GM23338 (cell line): ENCODE measurements at regions not wholly inside any gene's neighbourhood (a gene's known extent, or its start where the extent isn't known, plus 50 kb on each side); places are given as distances from the start of the nearest gene placed in this dataset.

Source experiments
- ATAC-seq: fragments of 200-7000 bp; cut with Tn5 transposase; 3 replicates; pipeline ENCODE4 v1.9.1; 2020
- DNase-seq: peaks from one replicate; pipeline ENCODE4 v3.0.0-alpha.2; 2015; ENCODE audit warnings: low spot score
- H2AFZ ChIP-seq: fragments of 200-600 bp; sonication (generic); 2 replicates; pipeline ENCODE4 v1.8.0; 2016; ENCODE audit warnings: antibody characterized with exemption, mild to moderate bottlenecking, moderate library complexity
- H3F3A ChIP-seq: fragments of 200-600 bp; sonication (generic); replicated peaks from 2 replicates; pipeline ENCODE4 v1.8.0; 2017; ENCODE audit warnings: antibody characterized with exemption, mixed run types, low read depth
- H3K27ac ChIP-seq: fragments of 200-600 bp; sonication (generic); 2 replicates; pipeline ENCODE4 v1.6.1; 2016; ENCODE audit warnings: low read depth
- H3K27me3 ChIP-seq: fragments of 200-600 bp; sonication (generic); 2 replicates; pipeline ENCODE4 v1.8.0; 2016; ENCODE audit warnings: mild to moderate bottlenecking, mixed run types, moderate library complexity; ENCODE audit not compliant: insufficient read depth
- H3K36me3 ChIP-seq: fragments of 200-600 bp; sonication (generic); 2 replicates; pipeline ENCODE4 v1.8.0; 2016; ENCODE audit warnings: mild to moderate bottlenecking; ENCODE audit not compliant: insufficient read depth
- H3K4me1 ChIP-seq: fragments of 200-600 bp; sonication (generic); 2 replicates; pipeline ENCODE4 v1.8.0; 2016; ENCODE audit warnings: mild to moderate bottlenecking, moderate library complexity; ENCODE audit not compliant: insufficient read depth
- H3K4me2 ChIP-seq: fragments of 200-600 bp; sonication (generic); 2 replicates; pipeline ENCODE4 v1.7.1; 2017; ENCODE audit warnings: mixed run types
- H3K4me3 ChIP-seq: fragments of 200-600 bp; sonication (generic); 2 replicates; pipeline ENCODE4 v1.6.1; 2016; ENCODE audit warnings: mixed run types
- H3K79me2 ChIP-seq: fragments of 200-600 bp; sonication (generic); replicated peaks from 2 replicates; pipeline ENCODE4 v1.8.0; 2017; ENCODE audit warnings: mild to moderate bottlenecking; ENCODE audit not compliant: insufficient read depth
- H3K9me2 ChIP-seq: fragments of 200-600 bp; sonication (generic); 2 replicates; pipeline ENCODE4 v1.8.0; 2017; ENCODE audit not compliant: insufficient read depth
- H4K20me1 ChIP-seq: fragments of 200-600 bp; sonication (generic); replicated peaks from 2 replicates; pipeline ENCODE4 v1.8.0; 2017; ENCODE audit warnings: mild to moderate bottlenecking; ENCODE audit not compliant: insufficient read depth
- H3K27ac Mint-ChIP-seq: 2 replicates; pipeline ENCODE4 v1.8.0; 2020; ENCODE audit warnings: inconsistent platforms, mild to moderate bottlenecking, moderate library complexity, mixed read lengths
- H3K27me3 Mint-ChIP-seq: 3 replicates; pipeline ENCODE4 v1.8.0; 2022; ENCODE audit warnings: low read depth, mild to moderate bottlenecking, moderate library complexity, mixed read lengths, inconsistent platforms; ENCODE audit not compliant: insufficient read depth, poor library complexity
- H3K36me3 Mint-ChIP-seq: 3 replicates; pipeline ENCODE4 v1.8.0; 2021; ENCODE audit warnings: low read depth, mild to moderate bottlenecking, inconsistent platforms, moderate library complexity, mixed read lengths
- H3K4me1 Mint-ChIP-seq: 3 replicates; pipeline ENCODE4 v1.8.0; 2020; ENCODE audit warnings: mild to moderate bottlenecking, inconsistent platforms, mixed read lengths
- H3K4me3 Mint-ChIP-seq: 3 replicates; pipeline ENCODE4 v1.8.0; 2021; ENCODE audit warnings: moderate library complexity, mild to moderate bottlenecking, inconsistent platforms, mixed read lengths
- H3K9me3 Mint-ChIP-seq: 3 replicates; pipeline ENCODE4 v1.8.0; 2020; ENCODE audit warnings: moderate library complexity, mild to moderate bottlenecking, inconsistent platforms, mixed read lengths
- CTCF ChIP-seq, 2 experiments: fragments of 200-600 bp in 1 of 2; sonication (generic) in 1 of 2; conservative IDR thresholded peaks; 2 replicates each; pipeline versions ENCODE4 v1.5.1 to v1.6.1; 2016 to 2017; ENCODE audit warnings: antibody characterized with exemption in 2 of 2, low read depth in 2 of 2, mild to moderate bottlenecking in 2 of 2, moderate library complexity in 1 of 2
- ETS1 ChIP-seq: IDR thresholded peaks from 2 replicates; pipeline ENCODE4 v1.6.1; 2016; ENCODE audit warnings: antibody characterized with exemption
- EZH2phosphoT487 ChIP-seq: fragments of 200-600 bp; sonication (generic); IDR thresholded peaks from one replicate; pipeline ENCODE4 v1.8.1; 2018; ENCODE audit warnings: antibody characterized with exemption; ENCODE audit not compliant: unreplicated experiment
- JUNB ChIP-seq: IDR thresholded peaks from one replicate; pipeline ENCODE4 v1.6.1; 2016; ENCODE audit warnings: antibody characterized with exemption; ENCODE audit not compliant: unreplicated experiment
- NANOG ChIP-seq: IDR thresholded peaks from 2 replicates; pipeline ENCODE4 v1.6.1; 2016; ENCODE audit warnings: antibody characterized with exemption, borderline replicate concordance
- STAT1 ChIP-seq: IDR thresholded peaks from one replicate; pipeline ENCODE4 v1.6.1; 2016; ENCODE audit warnings: antibody characterized with exemption; ENCODE audit not compliant: unreplicated experiment
- ZNF331 ChIP-seq: fragments of 250-450 bp; sonication (Bioruptor Pico); IDR thresholded peaks from 2 replicates; pipeline ENCODE4 v1.5.0; 2020; ENCODE audit warnings: low read depth, mild to moderate bottlenecking, moderate library complexity
- ZNF462 ChIP-seq: fragments of 250-450 bp; sonication (Bioruptor Pico); IDR thresholded peaks from 2 replicates; pipeline ENCODE4 v1.5.0; 2020; ENCODE audit warnings: mild to moderate bottlenecking, moderate library complexity

- Histone ChIP-seq H3K27me3 (no peaks in the 10 kb centered on the region), H3K4me3 (peak overlapping the region; percentile 29; the same call in 1 of the 2 replicates), H3K9me2 (no peaks in the 10 kb centered on the region), H3K79me2 (no peaks in the 10 kb centered on the region), H3F3A (no peaks in the 10 kb centered on the region), H2AFZ (no peak overlapping the region), H4K20me1 (no peaks in the 10 kb centered on the region), H3K4me1 (peaks cover 22% of the 10 kb centered on the region), H3K4me2 (peak overlapping the region; percentile 66), H3K27ac (peak overlapping the region; percentile 90; the same call in 1 of the 2 replicates), H3K36me3 (no peaks in the 10 kb centered on the region)
- Mint-ChIP-seq H3K27ac (peak overlapping the region; percentile 78), H3K27me3 (peaks cover 4% of the 10 kb centered on the region), H3K36me3 (no peaks in the 10 kb centered on the region), H3K4me1 (peaks cover 31% of the 10 kb centered on the region), H3K9me3 (no peaks in the 10 kb centered on the region), H3K4me3 (no peak overlapping the region)
- TF ChIP-seq CTCF (conservative IDR thresholded peaks at IDR 0.05; ENCODE audit: low read depth in 2 of 2) (peak; percentile 52 to 69), NANOG (no peak)
- DNase-seq, result peak; percentile 86
- ATAC-seq, result peak; percentile 78
These were observed 405.8 kb downstream of the MED13L start for GRCh38 chr12:115871714-115872113.

GRCh38 chr12:115870510-115870909 is 407.0 kb downstream of the MED13L start:
- Mint-ChIP-seq H3K27me3 (peaks cover 4% of the 10 kb centered on the region), H3K4me3 (no peak overlapping the region), H3K36me3 (no peaks in the 10 kb centered on the region), H3K9me3 (no peaks in the 10 kb centered on the region), H3K27ac (no peak overlapping the region), H3K4me1 (peaks cover 31% of the 10 kb centered on the region)
- Histone ChIP-seq H3K4me2 (no peak overlapping the region), H4K20me1 (no peaks in the 10 kb centered on the region), H2AFZ (no peak overlapping the region), H3K36me3 (no peaks in the 10 kb centered on the region), H3K27me3 (no peaks in the 10 kb centered on the region), H3F3A (no peaks in the 10 kb centered on the region), H3K9me2 (no peaks in the 10 kb centered on the region), H3K4me3 (no peak overlapping the region), H3K27ac (no peak overlapping the region), H3K79me2 (no peaks in the 10 kb centered on the region), H3K4me1 (peaks cover 22% of the 10 kb centered on the region)
- no peak for TF ChIP-seq ZNF331 (CRISPR knock-in tag)
- TF ChIP-seq ZNF462 (CRISPR knock-in tag), result no peak
- no peak for TF ChIP-seq EZH2phosphoT487
- TF ChIP-seq STAT1, result no peak
- no peak for TF ChIP-seq JUNB
- no peak for TF ChIP-seq ETS1
- TF ChIP-seq NANOG, result no peak
- ATAC-seq (no peak), DNase-seq (no peak)
